Right atrium auricular region (tissue), 2 donors: ENCODE measurements at regions not wholly inside any gene's neighbourhood (a gene's known extent, or its start where the extent isn't known, plus 50 kb on each side); places are given as distances from the start of the nearest gene placed in this dataset.
"Not testable (repeated sequence)": the region's sequence is repeated elsewhere in the genome, so short reads cannot be mapped to it uniquely, and the experiment has no call there.

Experiments
- DNase-seq: peaks from one replicate; pipeline ENCODE4 v3.0.0-alpha.2; 2019; ENCODE audit warnings: low spot score
- H3K27ac ChIP-seq, 2 donors: fragments of 200-600 bp; sonication (generic); 1 replicate in 1 of 2; 2 replicates in 1 of 2; pipeline ENCODE4 v1.5.1; 2016 to 2019
- H3K27me3 ChIP-seq, 2 donors: fragments of 200-600 bp; sonication (generic); one replicate each; pipeline versions ENCODE4 v1.5.1 to v1.6.0; 2017 to 2019
- H3K36me3 ChIP-seq: fragments of 200-600 bp; sonication (generic); one replicate; pipeline ENCODE4 v1.5.1; 2016
- H3K4me1 ChIP-seq, 2 donors: fragments of 200-600 bp; sonication (generic); one replicate each; pipeline versions ENCODE4 v1.5.1 to v1.6.0; 2017 to 2019
- H3K4me3 ChIP-seq, 2 donors: fragments of 200-600 bp; sonication (generic); 1 replicate in 1 of 2; 2 replicates in 1 of 2; pipeline ENCODE4 v1.5.1; 2017 to 2019; ENCODE audit warnings: mild to moderate bottlenecking in 1 of 2, moderate library complexity in 1 of 2
- H3K9me3 ChIP-seq, 2 donors: fragments of 200-600 bp; sonication (generic); one replicate each; pipeline ENCODE4 v1.5.1; 2019
- TF ChIP-seq, protein P1 (sequence below), 2 donors: fragments of 200-600 bp; sonication (generic); IDR thresholded peaks; one replicate each; pipeline ENCODE4 v1.5.1; 2019; ENCODE audit warnings: antibody characterized with exemption in 2 of 2

- Histone ChIP-seq H3K4me1 (no peaks in the 10 kb centered on the region), H3K9me3 (peaks cover 0 to 31% of the 10 kb centered on the region in 2 donors), H3K27me3 (no peaks in the 10 kb centered on the region), H3K4me3 (no peak overlapping the region), H3K27ac (no peak overlapping the region), H3K36me3 (no peaks in the 10 kb centered on the region)
- TF ChIP-seq, protein P1, sequence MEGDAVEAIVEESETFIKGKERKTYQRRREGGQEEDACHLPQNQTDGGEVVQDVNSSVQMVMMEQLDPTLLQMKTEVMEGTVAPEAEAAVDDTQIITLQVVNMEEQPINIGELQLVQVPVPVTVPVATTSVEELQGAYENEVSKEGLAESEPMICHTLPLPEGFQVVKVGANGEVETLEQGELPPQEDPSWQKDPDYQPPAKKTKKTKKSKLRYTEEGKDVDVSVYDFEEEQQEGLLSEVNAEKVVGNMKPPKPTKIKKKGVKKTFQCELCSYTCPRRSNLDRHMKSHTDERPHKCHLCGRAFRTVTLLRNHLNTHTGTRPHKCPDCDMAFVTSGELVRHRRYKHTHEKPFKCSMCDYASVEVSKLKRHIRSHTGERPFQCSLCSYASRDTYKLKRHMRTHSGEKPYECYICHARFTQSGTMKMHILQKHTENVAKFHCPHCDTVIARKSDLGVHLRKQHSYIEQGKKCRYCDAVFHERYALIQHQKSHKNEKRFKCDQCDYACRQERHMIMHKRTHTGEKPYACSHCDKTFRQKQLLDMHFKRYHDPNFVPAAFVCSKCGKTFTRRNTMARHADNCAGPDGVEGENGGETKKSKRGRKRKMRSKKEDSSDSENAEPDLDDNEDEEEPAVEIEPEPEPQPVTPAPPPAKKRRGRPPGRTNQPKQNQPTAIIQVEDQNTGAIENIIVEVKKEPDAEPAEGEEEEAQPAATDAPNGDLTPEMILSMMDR (IDR thresholded peaks at IDR 0.05): no peak
- no peak for DNase-seq
Measured at GRCh38 chr11:26867286-26867685, 126.6 kb upstream of the FIBIN start.

DNA sequence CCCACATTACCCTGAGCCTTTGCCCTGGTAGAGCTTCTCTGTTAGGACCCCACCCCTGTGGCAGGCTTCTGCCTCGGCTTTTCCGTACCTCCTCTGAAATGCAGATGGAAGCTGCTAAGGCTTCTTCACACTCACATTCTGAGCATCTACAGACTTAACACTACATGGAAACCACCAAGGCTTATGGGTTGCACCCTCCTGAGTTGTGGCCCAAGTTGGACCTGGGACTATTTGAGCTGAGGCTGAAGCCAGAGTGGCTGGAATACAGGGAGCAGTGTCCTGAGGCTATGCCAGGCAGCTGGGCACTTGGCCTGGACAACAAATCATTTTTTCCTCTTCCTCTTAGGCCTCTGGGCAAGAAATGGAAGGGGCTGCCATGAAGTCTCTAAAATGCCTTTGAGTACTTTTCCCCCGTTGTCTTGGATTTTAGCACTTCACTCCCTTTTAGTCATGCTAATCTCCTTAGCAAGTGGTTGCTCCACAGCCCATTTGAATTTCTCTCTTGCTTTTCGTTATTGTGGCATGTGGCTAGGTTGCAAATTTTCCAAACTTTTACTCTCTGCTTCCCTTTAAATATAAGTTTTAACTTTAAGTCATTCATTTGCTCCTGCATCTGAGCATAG, 114.8 kb upstream of the FIBIN start:
- no peak overlapping the region for H3K27ac ChIP-seq
- TF ChIP-seq, protein P1 (IDR thresholded peaks at IDR 0.05): no peak
- no peaks in the 10 kb centered on the region for H3K4me1 ChIP-seq
- no peaks in the 10 kb centered on the region for H3K36me3 ChIP-seq
- no peak overlapping the region for H3K4me3 ChIP-seq
- DNase-seq: no peak
- H3K9me3 ChIP-seq: peaks cover 0 to 37% of the 10 kb centered on the region in 2 donors
- H3K27me3 ChIP-seq: no peaks in the 10 kb centered on the region

- H3K9me3 ChIP-seq: peaks cover 0 to 28% of the 10 kb centered on the region in 2 donors
- H3K4me3 ChIP-seq, H3K27me3 ChIP-seq, H3K36me3 ChIP-seq, DNase-seq, H3K4me1 ChIP-seq, H3K27ac ChIP-seq: not testable (repeated sequence)
Measured at GRCh38 chr11:26882363-26882880, 111.5 kb upstream of the FIBIN start.

- DNase-seq: no peak
- no peak overlapping the region for H3K27ac ChIP-seq
- no peaks in the 10 kb centered on the region for H3K27me3 ChIP-seq
- H3K36me3 ChIP-seq: no peaks in the 10 kb centered on the region
- TF ChIP-seq, protein P1 (IDR thresholded peaks at IDR 0.05): no peak
- H3K4me3 ChIP-seq: no peak overlapping the region
- no peaks in the 10 kb centered on the region for H3K9me3 ChIP-seq
- H3K4me1 ChIP-seq: no peaks in the 10 kb centered on the region
Measured at GRCh38 chr11:26891501-26891900, 102.4 kb upstream of the FIBIN start.

GRCh38 chr11:26896719-26897118, 97.2 kb upstream of the FIBIN start:
- TF ChIP-seq, protein P1 (IDR thresholded peaks at IDR 0.05): no peak
- no peak overlapping the region for H3K27ac ChIP-seq

DNA sequence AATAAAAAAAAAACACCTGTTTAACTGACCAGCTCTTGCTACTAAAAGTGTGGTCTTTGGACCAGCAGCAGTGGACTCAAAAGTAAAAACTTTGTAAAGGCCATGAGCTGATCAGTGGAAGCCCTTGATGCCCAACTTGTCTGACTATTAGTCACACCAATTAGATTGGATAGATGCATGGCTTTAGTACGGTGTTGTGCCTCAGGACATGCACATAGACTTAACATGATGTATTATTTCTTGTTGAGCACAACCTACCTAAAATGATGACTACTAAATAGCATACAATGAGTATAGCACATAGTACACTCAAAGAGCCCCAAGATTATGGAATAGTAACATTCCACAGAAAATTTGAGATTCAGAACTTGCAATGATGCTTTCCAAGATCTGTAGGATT, 95.1 kb upstream of the FIBIN start:
- TF ChIP-seq, protein P1 (IDR thresholded peaks at IDR 0.05): no peak
- H3K4me3 ChIP-seq: no peak overlapping the region
- no peak for DNase-seq
- H3K27me3 ChIP-seq: no peaks in the 10 kb centered on the region
- no peaks in the 10 kb centered on the region for H3K36me3 ChIP-seq
- H3K4me1 ChIP-seq: no peaks in the 10 kb centered on the region
- H3K9me3 ChIP-seq: no peaks in the 10 kb centered on the region
- H3K27ac ChIP-seq: no peak overlapping the region

More at GRCh38 chr11:26896719-26897118, 97.2 kb upstream of the FIBIN start:
- no peak for DNase-seq
- H3K9me3 ChIP-seq: no peaks in the 10 kb centered on the region
- H3K36me3 ChIP-seq: no peaks in the 10 kb centered on the region
- no peaks in the 10 kb centered on the region for H3K27me3 ChIP-seq
- no peaks in the 10 kb centered on the region for H3K4me1 ChIP-seq
- H3K4me3 ChIP-seq: no peak overlapping the region
